ENCODE measurements at regions not wholly inside any gene's neighbourhood (a gene's known extent, or its start where the extent isn't known, plus 50 kb on each side); places are given as distances from the start of the nearest gene placed in this dataset.

GRCh38 chr5:167992868-167993267, 298.6 kb upstream of the WWC1 start:
- H3K4me1 ChIP-seq (ENCODE audit: control insufficient read depth, insufficient read depth, low read length) = no peaks in the 10 kb centered on the region
- Mint-ChIP-seq H3K27ac (no peak overlapping the region), H3K36me3 (no peaks in the 10 kb centered on the region), H3K9me3 (peaks cover 2 to 4% of the 10 kb centered on the region in 2 donors), H3K4me1 (no peaks in the 10 kb centered on the region), H3K4me3 (no peak overlapping the region), H3K27me3 (ENCODE audit: low read depth in 2 of 2) (peaks cover 0 to 5% of the 10 kb centered on the region in 2 donors)
- no peak overlapping the region for H3K4me3 ChIP-seq (ENCODE audit: low read length)
- ATAC-seq (no peak), DNase-seq (no peak)
- no peaks in the 10 kb centered on the region for H3K36me3 ChIP-seq (ENCODE audit: control insufficient read depth, insufficient read depth, low read length)
- TF ChIP-seq CTCF (IDR thresholded peaks at IDR 0.05) = no peak
- intact Hi-C loops (cut with micrococcal nuclease) = no loop called here
- no peaks in the 10 kb centered on the region for H3K27me3 ChIP-seq (ENCODE audit: control insufficient read depth, insufficient read depth, low read length)
- no peak overlapping the region for H3K27ac ChIP-seq (ENCODE audit: low read length)
- WGBS (ENCODE audit: insufficient coverage) = 84% methylated on average over 11 of the region's 11 CpGs
- H3K9me3 ChIP-seq (ENCODE audit: control insufficient read depth, insufficient read depth, low read length) = no peaks in the 10 kb centered on the region

GRCh38 chr5:167993771-167994170, 297.7 kb upstream of the WWC1 start:
- no peak for TF ChIP-seq CTCF (IDR thresholded peaks at IDR 0.05)
- H3K36me3 Mint-ChIP-seq = no peaks in the 10 kb centered on the region
- DNase-seq (no peak), ATAC-seq (no peak)
- 77% methylated on average over 3 of the region's 3 CpGs for whole genome bisulfite sequencing (ENCODE audit: insufficient coverage)
- peaks cover 0 to 4% of the 10 kb centered on the region in 2 donors for H3K9me3 Mint-ChIP-seq
- no peak overlapping the region for H3K27ac Mint-ChIP-seq
- Histone ChIP-seq H3K27ac (ENCODE audit: low read length) (no peak overlapping the region), H3K27me3 (ENCODE audit: control insufficient read depth, insufficient read depth, low read length) (no peaks in the 10 kb centered on the region), H3K4me1 (ENCODE audit: control insufficient read depth, insufficient read depth, low read length) (no peaks in the 10 kb centered on the region), H3K9me3 (ENCODE audit: control insufficient read depth, insufficient read depth, low read length) (no peaks in the 10 kb centered on the region), H3K36me3 (ENCODE audit: control insufficient read depth, insufficient read depth, low read length) (no peaks in the 10 kb centered on the region), H3K4me3 (ENCODE audit: low read length) (no peak overlapping the region)
- intact Hi-C loops (cut with micrococcal nuclease) = no loop called here
- H3K4me1 Mint-ChIP-seq = no peaks in the 10 kb centered on the region
- H3K27me3 Mint-ChIP-seq (ENCODE audit: low read depth in 2 of 2) = peaks cover 0 to 5% of the 10 kb centered on the region in 2 donors
- no peak overlapping the region for H3K4me3 Mint-ChIP-seq

- DNase-seq (no peak), ATAC-seq (no peak)
- 88% methylated on average over 11 of the region's 11 CpGs for WGBS (ENCODE audit: insufficient coverage)
- no peak overlapping the region for H3K27ac Mint-ChIP-seq
- H3K27me3 Mint-ChIP-seq (ENCODE audit: low read depth in 2 of 2) = no peaks in the 10 kb centered on the region
- no peaks in the 10 kb centered on the region for H3K36me3 ChIP-seq (ENCODE audit: control insufficient read depth, insufficient read depth, low read length)
- H3K27me3 ChIP-seq (ENCODE audit: control insufficient read depth, insufficient read depth, low read length) = no peaks in the 10 kb centered on the region
- H3K27ac ChIP-seq (ENCODE audit: low read length) = no peak overlapping the region
- no peak overlapping the region for H3K4me3 Mint-ChIP-seq
- H3K9me3 ChIP-seq (ENCODE audit: control insufficient read depth, insufficient read depth, low read length) = no peaks in the 10 kb centered on the region
- H3K9me3 Mint-ChIP-seq = no peaks in the 10 kb centered on the region
- no peak overlapping the region for H3K4me3 ChIP-seq (ENCODE audit: low read length)
- no peaks in the 10 kb centered on the region for H3K36me3 Mint-ChIP-seq
- TF ChIP-seq CTCF (IDR thresholded peaks at IDR 0.05) = no peak
- H3K4me1 Mint-ChIP-seq = no peaks in the 10 kb centered on the region
- intact Hi-C loops (cut with micrococcal nuclease) = no loop called here
- H3K4me1 ChIP-seq (ENCODE audit: control insufficient read depth, insufficient read depth, low read length) = no peaks in the 10 kb centered on the region
These were observed 295.5 kb upstream of the WWC1 start for GRCh38 chr5:167995844-167996425.

- H3K36me3 Mint-ChIP-seq = no peaks in the 10 kb centered on the region
These were observed 293.2 kb upstream of the WWC1 start for GRCh38 chr5:167998148-167998767.

More at GRCh38 chr5:167998148-167998767, 293.2 kb upstream of the WWC1 start:
- DNase-seq = no peak
- H3K9me3 Mint-ChIP-seq = no peaks in the 10 kb centered on the region
- no peak for ATAC-seq
- no peak for TF ChIP-seq CTCF (IDR thresholded peaks at IDR 0.05)
- H3K27me3 Mint-ChIP-seq (ENCODE audit: low read depth in 2 of 2) = no peaks in the 10 kb centered on the region
- H3K4me3 Mint-ChIP-seq = no peak overlapping the region
- no peaks in the 10 kb centered on the region for H3K36me3 ChIP-seq (ENCODE audit: control insufficient read depth, insufficient read depth, low read length)
- intact Hi-C loops (cut with micrococcal nuclease) = no loop called here
- H3K4me1 Mint-ChIP-seq = no peaks in the 10 kb centered on the region
- H3K4me3 ChIP-seq (ENCODE audit: low read length) = no peak overlapping the region
- H3K4me1 ChIP-seq (ENCODE audit: control insufficient read depth, insufficient read depth, low read length) = no peaks in the 10 kb centered on the region
- no peaks in the 10 kb centered on the region for H3K9me3 ChIP-seq (ENCODE audit: control insufficient read depth, insufficient read depth, low read length)
- no peaks in the 10 kb centered on the region for H3K27me3 ChIP-seq (ENCODE audit: control insufficient read depth, insufficient read depth, low read length)
- H3K27ac Mint-ChIP-seq = no peak overlapping the region
- 78% methylated on average over 5 of the region's 6 CpGs for WGBS (ENCODE audit: insufficient coverage)
- H3K27ac ChIP-seq (ENCODE audit: low read length) = no peak overlapping the region

Data from natural killer cell (primary cell).